OCI-LY7 (cell line): ENCODE measurements at regions not wholly inside any gene's neighbourhood (a gene's known extent, or its start where the extent isn't known, plus 50 kb on each side); places are given as distances from the start of the nearest gene placed in this dataset.

ENCODE experiments used
- BruUV-seq: library from RNA; stranded (reverse); fragments of 400-500 nt; replicated peaks from 2 replicates; lab custom pipeline; 2021; lab: Mats Ljungman, UMichigan
- CTCF ChIA-PET: fragments of 300-600 bp; sonication (Branson Sonifier 250); formaldehyde crosslinking; loops from one replicate; lab custom pipeline; 2022; ENCODE audit warnings: antibody characterized with exemption; ENCODE audit not compliant: unreplicated experiment; lab: Charles Lee
- POLR2A ChIA-PET: fragments of 300-600 bp; sonication (Branson Sonifier 250); formaldehyde crosslinking; loops from one replicate; lab custom pipeline; 2022; ENCODE audit warnings: antibody characterized with exemption; lab: Charles Lee
- DNase-seq: peaks from one replicate; pipeline ENCODE4 v3.0.0-alpha.2; 2015; ENCODE audit warnings: low spot score
- H2AFZ ChIP-seq: fragments of 200-600 bp; sonication (generic), shearing (Covaris generic); 2 replicates; pipeline ENCODE4 v1.6.1; 2014; ENCODE audit warnings: mild to moderate bottlenecking, antibody characterized with exemption, low read length, moderate library complexity
- H3K27ac ChIP-seq: fragments of 200-600 bp; sonication (generic); 2 replicates; pipeline ENCODE4 v1.5.1; 2014; ENCODE audit warnings: mixed run types, low read depth, mild to moderate bottlenecking, moderate library complexity, low read length, inconsistent platforms; ENCODE audit not compliant: poor library complexity, severe bottlenecking
- H3K36me3 ChIP-seq: fragments of 200-600 bp; sonication (generic); 2 replicates; pipeline ENCODE4 v1.6.1; 2014; ENCODE audit warnings: mild to moderate bottlenecking, antibody characterized with exemption, low read length, moderate library complexity, mixed read lengths; ENCODE audit not compliant: insufficient read depth
- H3K4me1 ChIP-seq: fragments of 200-600 bp; sonication (generic); 2 replicates; pipeline ENCODE4 v1.5.1; 2014; ENCODE audit warnings: mild to moderate bottlenecking, low read length; ENCODE audit not compliant: insufficient read depth, poor library complexity, severe bottlenecking
- H3K4me2 ChIP-seq: fragments of 200-600 bp; sonication (generic); 2 replicates; pipeline ENCODE4 v1.6.1; 2014; ENCODE audit warnings: mild to moderate bottlenecking, low read length
- H3K4me3 ChIP-seq: fragments of 200-600 bp; sonication (generic); 2 replicates; pipeline ENCODE4 v1.5.1; 2014; ENCODE audit warnings: mild to moderate bottlenecking, low read depth, low read length; ENCODE audit not compliant: poor library complexity, severe bottlenecking
- H3K79me2 ChIP-seq: fragments of 200-600 bp; sonication (generic); 2 replicates; pipeline ENCODE4 v1.6.1; 2016; ENCODE audit warnings: low read depth, mild to moderate bottlenecking, low read length, moderate library complexity, mixed read lengths; ENCODE audit not compliant: insufficient read depth
- H3K9me2 ChIP-seq: fragments of 200-600 bp; sonication (generic); 2 replicates; pipeline ENCODE4 v1.6.1; 2016; ENCODE audit warnings: mild to moderate bottlenecking, low read length, mixed read lengths; ENCODE audit not compliant: insufficient read depth
- H3K9me3 ChIP-seq: fragments of 200-600 bp; sonication (generic); 2 replicates; pipeline ENCODE4 v1.6.1; 2014; ENCODE audit warnings: mild to moderate bottlenecking, mixed run types, low read length, mixed read lengths
- H4K20me1 ChIP-seq: fragments of 200-600 bp; sonication (generic); 2 replicates; pipeline ENCODE4 v1.6.1; 2014; ENCODE audit warnings: mild to moderate bottlenecking, antibody characterized with exemption, low read length, moderate library complexity, mixed read lengths; ENCODE audit not compliant: insufficient read depth
- EZH2phosphoT487 ChIP-seq: fragments of 200-600 bp; sonication (generic); IDR thresholded peaks from 2 replicates; pipeline ENCODE4 v1.6.1; 2018; ENCODE audit warnings: low read depth, borderline replicate concordance, mild to moderate bottlenecking, mixed run types, antibody characterized with exemption, low read length, moderate library complexity, mixed read lengths
- intact Hi-C: fragments of 100-400 bp; cut with micrococcal nuclease; formaldehyde crosslinking; loops from one replicate; pipeline ENCODE4 v1.10.0; 2022; ENCODE audit not compliant: unreplicated experiment
- TF ChIP-seq, protein P1 (sequence below): fragments of 200-600 bp; sonication (generic); conservative IDR thresholded peaks from 2 replicates; pipeline ENCODE4 v1.5.1; 2014; ENCODE audit warnings: mild to moderate bottlenecking, antibody characterized with exemption, low read length, moderate library complexity, mixed read lengths

DNA sequence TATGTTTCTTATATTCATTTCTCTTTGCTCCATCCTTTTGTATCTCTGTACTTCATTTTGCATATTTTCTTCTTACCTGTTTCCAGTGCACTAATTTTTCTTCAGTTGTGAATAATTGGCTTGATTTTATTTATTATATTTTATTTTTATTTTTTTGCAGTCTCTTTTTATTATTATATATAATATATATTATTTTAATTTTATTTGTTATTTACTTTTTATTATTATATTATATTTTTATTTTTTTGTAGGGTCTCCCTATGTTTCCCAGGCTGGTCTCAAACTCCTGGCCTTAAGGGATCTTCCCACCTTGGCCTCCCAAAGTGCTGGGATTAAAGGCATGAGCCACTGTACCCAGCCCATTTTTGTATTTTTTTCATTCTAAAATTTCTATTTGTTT lies 213.1 kb upstream of the TSC22D2 start:
- ChIA-PET POLR2A (no interaction called here), CTCF (no interaction called here)
- Histone ChIP-seq H3K36me3 (no peaks in the 10 kb centered on the region), H4K20me1 (no peaks in the 10 kb centered on the region; the same call in 1 of the 2 replicates), H3K79me2 (no peaks in the 10 kb centered on the region), H3K27ac (no peak overlapping the region), H2AFZ (no peak overlapping the region), H3K4me1 (no peaks in the 10 kb centered on the region), H3K9me3 (no peaks in the 10 kb centered on the region), H3K9me2 (no peaks in the 10 kb centered on the region), H3K4me2 (no peak overlapping the region), H3K4me3 (no peak overlapping the region)
- intact Hi-C loops = no loop called here
- BruUV-seq = no TSS peak
- no peak for TF ChIP-seq EZH2phosphoT487
- TF ChIP-seq, protein P1, sequence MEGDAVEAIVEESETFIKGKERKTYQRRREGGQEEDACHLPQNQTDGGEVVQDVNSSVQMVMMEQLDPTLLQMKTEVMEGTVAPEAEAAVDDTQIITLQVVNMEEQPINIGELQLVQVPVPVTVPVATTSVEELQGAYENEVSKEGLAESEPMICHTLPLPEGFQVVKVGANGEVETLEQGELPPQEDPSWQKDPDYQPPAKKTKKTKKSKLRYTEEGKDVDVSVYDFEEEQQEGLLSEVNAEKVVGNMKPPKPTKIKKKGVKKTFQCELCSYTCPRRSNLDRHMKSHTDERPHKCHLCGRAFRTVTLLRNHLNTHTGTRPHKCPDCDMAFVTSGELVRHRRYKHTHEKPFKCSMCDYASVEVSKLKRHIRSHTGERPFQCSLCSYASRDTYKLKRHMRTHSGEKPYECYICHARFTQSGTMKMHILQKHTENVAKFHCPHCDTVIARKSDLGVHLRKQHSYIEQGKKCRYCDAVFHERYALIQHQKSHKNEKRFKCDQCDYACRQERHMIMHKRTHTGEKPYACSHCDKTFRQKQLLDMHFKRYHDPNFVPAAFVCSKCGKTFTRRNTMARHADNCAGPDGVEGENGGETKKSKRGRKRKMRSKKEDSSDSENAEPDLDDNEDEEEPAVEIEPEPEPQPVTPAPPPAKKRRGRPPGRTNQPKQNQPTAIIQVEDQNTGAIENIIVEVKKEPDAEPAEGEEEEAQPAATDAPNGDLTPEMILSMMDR = no peak
- no peak for DNase-seq

DNA sequence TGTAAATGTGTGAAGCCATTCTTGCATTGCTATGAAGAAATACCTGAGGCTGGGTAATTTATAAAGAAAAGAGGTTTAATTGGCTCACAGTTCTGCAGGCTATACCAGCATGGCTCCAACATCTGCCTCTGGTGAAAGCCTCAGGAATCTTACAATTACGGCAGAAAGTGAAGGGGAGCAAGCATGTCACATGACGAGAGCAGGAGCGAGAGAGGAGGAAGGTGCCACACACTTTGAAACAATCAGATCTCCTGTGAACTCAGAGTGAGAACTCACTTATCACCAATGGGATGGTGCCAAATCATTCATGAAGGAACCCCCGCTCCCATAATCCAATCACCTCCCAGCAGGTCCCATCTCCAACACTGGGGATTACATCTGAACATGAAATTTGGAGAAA lies 213.6 kb upstream of the TSC22D2 start:
- H3K4me3 ChIP-seq = no peak overlapping the region
- no peaks in the 10 kb centered on the region; the same call in 1 of the 2 replicates for H4K20me1 ChIP-seq
- H3K9me3 ChIP-seq = no peaks in the 10 kb centered on the region
- H3K36me3 ChIP-seq = no peaks in the 10 kb centered on the region
- no peaks in the 10 kb centered on the region for H3K4me1 ChIP-seq
- H3K27ac ChIP-seq = no peak overlapping the region
- DNase-seq = no peak
- no TSS peak for BruUV-seq
- TF ChIP-seq, protein P1 = no peak
- no peak for TF ChIP-seq EZH2phosphoT487
- CTCF ChIA-PET = no interaction called here
- H2AFZ ChIP-seq = no peak overlapping the region
- intact Hi-C loops = no loop called here
- no peaks in the 10 kb centered on the region for H3K79me2 ChIP-seq
- POLR2A ChIA-PET = no interaction called here
- no peaks in the 10 kb centered on the region for H3K9me2 ChIP-seq
- no peak overlapping the region for H3K4me2 ChIP-seq

DNA sequence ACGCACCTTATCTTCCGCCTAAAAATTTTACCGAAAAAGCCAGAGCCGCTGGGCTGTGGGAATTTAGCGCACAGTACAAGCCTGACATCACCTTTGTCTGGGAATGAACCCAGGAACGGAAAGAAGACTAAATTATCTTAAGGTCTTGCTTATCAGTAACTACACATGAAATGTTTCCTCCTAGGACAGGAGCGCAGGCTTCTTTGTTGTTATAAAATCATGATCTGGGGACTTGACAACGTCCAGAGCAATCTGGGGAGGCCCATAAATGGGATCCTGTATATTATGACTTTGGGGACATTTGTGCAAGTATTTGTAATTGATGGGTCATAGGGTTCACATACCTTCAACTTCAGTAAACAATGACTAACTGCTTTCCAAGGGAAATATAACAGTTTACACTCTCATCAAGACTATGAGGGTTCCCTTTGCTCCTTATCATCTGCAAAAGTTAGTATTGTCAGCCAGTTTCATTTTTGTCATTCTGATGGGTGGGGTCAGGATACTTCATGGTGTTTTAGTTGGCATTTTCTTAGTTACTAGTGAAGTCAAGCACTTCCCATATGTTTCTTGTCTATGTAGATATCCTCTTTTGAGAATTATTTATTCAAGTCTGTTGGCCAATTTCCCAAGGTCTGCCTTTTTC lies 213.9 kb upstream of the PFN2 start:
- no peak for TF ChIP-seq EZH2phosphoT487
- TF ChIP-seq, protein P1 = no peak; the same call in 1 of the 2 replicates
- no TSS peak for BruUV-seq
- no peaks in the 10 kb centered on the region for H3K79me2 ChIP-seq
- no peaks in the 10 kb centered on the region for H3K36me3 ChIP-seq
- no peak overlapping the region for H3K4me3 ChIP-seq
- H4K20me1 ChIP-seq = no peaks in the 10 kb centered on the region
- CTCF ChIA-PET = interaction anchor here (0.6 kb wide), 3 partner anchors 120 to 304 kb away, joined by 3 to 5 read pairs (median 3); no protein-coding TSS in a partner anchor
- POLR2A ChIA-PET = interaction anchor here (0.8 to 1.4 kb wide), 2 partner anchors 10 to 12 kb away, joined by 4 read pairs; no protein-coding TSS in a partner anchor
- H3K9me3 ChIP-seq = no peaks in the 10 kb centered on the region
- no peaks in the 10 kb centered on the region for H3K4me1 ChIP-seq
- 0 out of 2 replicates have a peak overlapping the region, but pooled peaks have one; percentile 14 for H2AFZ ChIP-seq
- no peak overlapping the region for H3K27ac ChIP-seq
- intact Hi-C loops = loop anchor here (5.0 kb wide), 1 partner anchor 212 kb away; the partner anchor contains the start of gene PFN2
- H3K9me2 ChIP-seq = no peaks in the 10 kb centered on the region
- no peak overlapping the region for H3K4me2 ChIP-seq
- no peak for DNase-seq
